ENCODE measurements at regions not wholly inside any gene's neighbourhood (a gene's known extent, or its start where the extent isn't known, plus 50 kb on each side); places are given as distances from the start of the nearest gene placed in this dataset.

DNA sequence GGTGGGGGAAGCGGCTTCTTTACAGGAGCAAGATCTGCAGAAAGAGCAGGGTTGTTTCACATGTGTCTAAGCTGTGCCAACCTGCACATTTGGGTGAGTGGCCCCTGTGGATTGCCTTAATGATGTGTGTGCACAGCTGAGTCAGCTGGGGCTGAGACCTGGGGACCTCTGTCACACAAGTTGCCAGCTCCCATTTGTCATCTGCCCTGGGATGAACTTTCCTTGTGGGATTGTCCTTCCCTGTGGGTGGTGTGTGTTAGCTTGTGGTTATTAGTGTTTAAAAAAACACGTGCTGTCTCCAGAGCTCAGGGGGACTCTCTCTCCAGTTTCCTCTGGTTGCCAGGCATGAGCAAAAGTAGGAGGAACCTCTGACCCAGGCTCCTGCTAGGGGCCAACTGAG, 400.5 kb upstream of the CCL2 start:
- Mint-ChIP-seq H3K4me1 (ENCODE audit: unreplicated experiment) (peaks cover 9% of the 10 kb centered on the region), H3K27ac (ENCODE audit: unreplicated experiment) (no peak overlapping the region), H3K27me3 (ENCODE audit: unreplicated experiment) (peaks cover 2% of the 10 kb centered on the region), H3K4me3 (ENCODE audit: unreplicated experiment) (no peak overlapping the region), H3K9me3 (ENCODE audit: unreplicated experiment) (no peaks in the 10 kb centered on the region), H3K36me3 (ENCODE audit: low read depth, unreplicated experiment) (no peaks in the 10 kb centered on the region)
- DNase-seq (ENCODE audit: low spot score), result no peak
- TF ChIP-seq, protein P1, sequence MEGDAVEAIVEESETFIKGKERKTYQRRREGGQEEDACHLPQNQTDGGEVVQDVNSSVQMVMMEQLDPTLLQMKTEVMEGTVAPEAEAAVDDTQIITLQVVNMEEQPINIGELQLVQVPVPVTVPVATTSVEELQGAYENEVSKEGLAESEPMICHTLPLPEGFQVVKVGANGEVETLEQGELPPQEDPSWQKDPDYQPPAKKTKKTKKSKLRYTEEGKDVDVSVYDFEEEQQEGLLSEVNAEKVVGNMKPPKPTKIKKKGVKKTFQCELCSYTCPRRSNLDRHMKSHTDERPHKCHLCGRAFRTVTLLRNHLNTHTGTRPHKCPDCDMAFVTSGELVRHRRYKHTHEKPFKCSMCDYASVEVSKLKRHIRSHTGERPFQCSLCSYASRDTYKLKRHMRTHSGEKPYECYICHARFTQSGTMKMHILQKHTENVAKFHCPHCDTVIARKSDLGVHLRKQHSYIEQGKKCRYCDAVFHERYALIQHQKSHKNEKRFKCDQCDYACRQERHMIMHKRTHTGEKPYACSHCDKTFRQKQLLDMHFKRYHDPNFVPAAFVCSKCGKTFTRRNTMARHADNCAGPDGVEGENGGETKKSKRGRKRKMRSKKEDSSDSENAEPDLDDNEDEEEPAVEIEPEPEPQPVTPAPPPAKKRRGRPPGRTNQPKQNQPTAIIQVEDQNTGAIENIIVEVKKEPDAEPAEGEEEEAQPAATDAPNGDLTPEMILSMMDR (IDR thresholded peaks at IDR 0.05; ENCODE audit: unreplicated experiment), result no peak

DNA sequence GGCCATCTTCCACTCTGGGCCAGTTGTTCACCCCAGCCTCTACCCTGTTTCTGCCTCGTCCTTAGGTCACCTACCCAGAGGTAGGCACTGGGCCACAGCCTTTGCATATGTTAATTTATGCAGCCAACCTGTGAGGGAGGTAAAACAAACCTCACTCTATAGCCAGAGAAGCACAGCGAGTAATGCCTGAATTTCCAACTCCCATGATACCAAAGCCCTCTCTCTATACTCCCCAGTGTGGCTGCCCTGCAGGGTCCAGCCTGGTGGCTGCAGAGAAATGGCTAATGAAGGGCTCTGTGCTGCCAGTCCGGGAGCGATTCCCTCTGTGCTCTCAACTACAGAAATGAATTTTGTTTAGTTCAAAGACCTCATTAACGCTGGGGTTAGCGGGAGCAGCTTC, 397.0 kb upstream of the CCL2 start:
- Mint-ChIP-seq H3K36me3 (ENCODE audit: low read depth, unreplicated experiment) (no peaks in the 10 kb centered on the region), H3K9me3 (ENCODE audit: unreplicated experiment) (no peaks in the 10 kb centered on the region), H3K4me1 (ENCODE audit: unreplicated experiment) (peaks cover 4% of the 10 kb centered on the region), H3K27me3 (ENCODE audit: unreplicated experiment) (peaks cover 2% of the 10 kb centered on the region), H3K27ac (ENCODE audit: unreplicated experiment) (no peak overlapping the region), H3K4me3 (ENCODE audit: unreplicated experiment) (no peak overlapping the region)
- TF ChIP-seq, protein P1 (IDR thresholded peaks at IDR 0.05; ENCODE audit: unreplicated experiment), result no peak
- DNase-seq (ENCODE audit: low spot score), result no peak

DNA sequence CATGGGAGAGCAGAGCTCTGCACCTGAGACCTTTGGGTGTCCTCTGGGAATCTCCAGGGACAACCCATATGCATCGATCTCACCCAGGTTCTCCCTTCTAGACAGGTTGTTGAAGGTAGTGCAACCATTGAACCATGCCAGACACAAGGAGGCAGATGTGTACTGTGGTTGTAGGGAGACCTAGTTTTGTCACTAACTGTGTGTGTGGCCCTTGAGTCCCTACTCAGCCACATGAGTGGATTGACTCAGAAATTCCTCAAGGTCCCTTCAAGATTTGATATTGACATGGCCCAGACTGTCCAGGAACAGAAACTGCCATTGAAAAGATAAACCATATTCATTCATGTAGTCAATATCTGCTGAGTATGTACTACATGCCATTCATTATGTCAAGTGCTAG, 396.4 kb upstream of the CCL2 start:
- Mint-ChIP-seq H3K27me3 (ENCODE audit: unreplicated experiment) (peaks cover 2% of the 10 kb centered on the region), H3K36me3 (ENCODE audit: low read depth, unreplicated experiment) (no peaks in the 10 kb centered on the region), H3K9me3 (ENCODE audit: unreplicated experiment) (no peaks in the 10 kb centered on the region), H3K4me3 (ENCODE audit: unreplicated experiment) (no peak overlapping the region), H3K4me1 (ENCODE audit: unreplicated experiment) (peaks cover 4% of the 10 kb centered on the region), H3K27ac (ENCODE audit: unreplicated experiment) (no peak overlapping the region)
- DNase-seq (ENCODE audit: low spot score), result no peak
- TF ChIP-seq, protein P1 (IDR thresholded peaks at IDR 0.05; ENCODE audit: unreplicated experiment), result no peak

DNA sequence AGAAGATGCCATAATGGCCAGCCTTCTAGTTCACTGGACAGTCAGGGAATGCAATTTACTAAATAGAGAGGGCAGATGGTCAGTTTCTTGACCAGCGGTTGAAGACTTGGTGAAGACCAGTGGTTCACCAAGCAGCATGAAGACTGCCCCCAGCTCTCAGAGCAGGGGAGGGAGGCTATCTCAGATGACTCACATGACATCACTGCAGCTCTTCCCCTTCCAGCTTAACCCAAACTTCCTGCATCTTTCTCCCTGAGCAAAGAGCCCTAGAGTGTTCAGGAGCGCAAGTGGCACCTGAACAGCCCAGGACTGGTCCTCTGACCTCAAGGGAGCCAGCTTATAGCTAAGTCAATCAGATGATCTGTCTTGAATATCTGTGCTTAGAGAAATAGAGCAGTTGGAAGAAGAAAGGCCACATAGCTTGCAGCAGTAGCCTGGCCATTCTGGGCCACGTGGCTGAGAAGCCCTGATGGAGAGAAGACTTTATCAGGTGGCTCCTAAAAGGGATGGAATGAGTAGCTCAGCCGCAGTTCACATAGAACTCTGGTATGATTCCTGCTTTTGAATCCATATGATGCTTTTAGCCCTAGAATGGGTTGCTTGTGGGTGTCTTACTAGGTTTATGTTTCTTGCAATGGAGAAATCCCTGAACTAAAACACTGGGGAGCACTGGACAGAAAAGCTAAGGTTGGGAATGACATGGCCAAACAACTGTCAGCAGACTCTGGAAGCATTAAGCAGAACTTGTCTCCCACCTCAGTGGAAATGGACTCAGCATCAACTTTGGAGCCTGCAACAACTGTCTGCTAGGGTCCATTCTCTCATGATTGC, 392.1 kb upstream of the CCL2 start:
- no peak overlapping the region for H3K27ac Mint-ChIP-seq (ENCODE audit: unreplicated experiment)
- H3K27me3 Mint-ChIP-seq (ENCODE audit: unreplicated experiment), result no peaks in the 10 kb centered on the region
- no peak for DNase-seq (ENCODE audit: low spot score)
- H3K9me3 Mint-ChIP-seq (ENCODE audit: unreplicated experiment), result no peaks in the 10 kb centered on the region
- TF ChIP-seq, protein P1 (IDR thresholded peaks at IDR 0.05; ENCODE audit: unreplicated experiment), result no peak
- H3K36me3 Mint-ChIP-seq (ENCODE audit: low read depth, unreplicated experiment), result no peaks in the 10 kb centered on the region
- no peaks in the 10 kb centered on the region for H3K4me1 Mint-ChIP-seq (ENCODE audit: unreplicated experiment)
- no peak overlapping the region for H3K4me3 Mint-ChIP-seq (ENCODE audit: unreplicated experiment)

DNA sequence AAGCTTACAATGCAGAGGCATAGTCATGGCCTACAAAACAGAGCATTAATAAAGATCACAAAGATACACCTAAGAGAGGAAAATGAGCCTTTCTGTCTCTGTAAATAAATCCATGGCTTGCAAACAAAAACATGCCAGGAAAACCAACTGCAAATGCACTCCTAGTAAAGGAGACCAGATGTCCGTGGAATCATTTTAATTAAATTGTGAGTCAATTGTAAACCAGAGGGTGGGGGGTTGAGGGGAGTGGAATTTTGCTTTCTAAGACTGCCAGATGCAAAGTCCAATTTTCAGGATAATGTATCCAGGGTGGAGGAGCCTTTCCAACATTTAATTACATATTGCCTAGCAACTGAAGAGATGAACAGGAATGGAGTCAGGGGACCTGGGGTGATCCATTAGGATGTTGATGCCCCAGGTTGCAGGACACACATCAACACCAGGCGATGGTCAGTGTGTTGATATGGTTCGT, 390.3 kb upstream of the CCL2 start:
- H3K9me3 Mint-ChIP-seq (ENCODE audit: unreplicated experiment), result no peaks in the 10 kb centered on the region
- TF ChIP-seq, protein P1 (IDR thresholded peaks at IDR 0.05; ENCODE audit: unreplicated experiment), result no peak
- no peak overlapping the region for H3K4me3 Mint-ChIP-seq (ENCODE audit: unreplicated experiment)
- H3K36me3 Mint-ChIP-seq (ENCODE audit: low read depth, unreplicated experiment), result no peaks in the 10 kb centered on the region
- no peak for DNase-seq (ENCODE audit: low spot score)
- no peaks in the 10 kb centered on the region for H3K27me3 Mint-ChIP-seq (ENCODE audit: unreplicated experiment)
- no peaks in the 10 kb centered on the region for H3K4me1 Mint-ChIP-seq (ENCODE audit: unreplicated experiment)
- no peak overlapping the region for H3K27ac Mint-ChIP-seq (ENCODE audit: unreplicated experiment)
